ENCODE measurements at regions not wholly inside any gene's neighbourhood (a gene's known extent, or its start where the extent isn't known, plus 50 kb on each side); places are given as distances from the start of the nearest gene placed in this dataset.

DNA sequence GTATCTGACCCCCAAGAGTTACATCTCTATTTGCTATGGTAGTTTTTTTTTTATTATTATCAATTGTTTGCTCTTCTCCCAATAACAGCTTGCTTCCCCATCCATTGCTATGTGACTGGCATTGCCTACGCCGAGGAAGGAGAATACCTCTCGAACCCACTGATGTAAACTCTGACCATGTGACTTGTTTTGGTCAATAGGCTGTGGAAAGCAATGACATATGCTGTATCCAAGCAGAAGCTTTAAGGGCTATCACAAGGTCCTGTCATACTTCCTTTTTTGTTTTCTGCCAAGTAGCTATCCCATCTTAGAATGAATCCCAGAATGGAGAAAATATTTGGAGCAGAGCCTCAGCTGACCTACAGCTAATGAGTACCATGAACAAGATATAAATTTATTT is 111.0 kb upstream of the FRMD4B start:
- no peak for TF ChIP-seq EZH2 (IDR thresholded peaks at IDR 0.05)
- TF ChIP-seq POLR2AphosphoS5 (IDR thresholded peaks at IDR 0.05; ENCODE audit: borderline replicate concordance, low read depth, low read length) = no peak
- TF ChIP-seq FOXP2 (optimal IDR thresholded peaks at IDR 0.05; ENCODE audit: control extremely low read depth, extremely low read length, insufficient read depth) = no peak

Data from SK-N-MC (cell line).